HG03558 (cell line): ENCODE measurements at regions not wholly inside any gene's neighbourhood (a gene's known extent, or its start where the extent isn't known, plus 50 kb on each side); places are given as distances from the start of the nearest gene placed in this dataset.

Source experiments
- ATAC-seq: cut with Tn5 transposase; IDR thresholded peaks from one replicate; pipeline ENCODE4 v1.9.1; 2021; ENCODE audit warnings: moderate number of reproducible peaks; ENCODE audit not compliant: unreplicated experiment; ENCODE audit errors: extremely low read depth

- no peak for ATAC-seq
Observed at GRCh38 chr14:99093532-99094517, 178.2 kb downstream of the BCL11B start.

GRCh38 chr14:99094901-99095300 is 177.1 kb downstream of the BCL11B start:
- ATAC-seq = no peak

GRCh38 chr14:99095369-99095768 is 176.6 kb downstream of the BCL11B start:
- ATAC-seq = no peak

GRCh38 chr14:99098199-99098598 is 173.8 kb downstream of the BCL11B start:
- ATAC-seq = no peak

GRCh38 chr14:99099051-99099787 is 172.8 kb downstream of the BCL11B start:
- ATAC-seq = no peak

- no peak for ATAC-seq
Observed at GRCh38 chr14:99100497-99101270, 171.3 kb downstream of the BCL11B start.

GRCh38 chr14:99101855-99102461 is 170.0 kb downstream of the BCL11B start:
- no peak for ATAC-seq

GRCh38 chr14:99116741-99117295 is 155.2 kb downstream of the BCL11B start:
- ATAC-seq = no peak

GRCh38 chr14:99117671-99118045 is 154.3 kb downstream of the BCL11B start:
- ATAC-seq = no peak

- ATAC-seq = no peak
Observed at GRCh38 chr14:99118046-99118721, 153.8 kb downstream of the BCL11B start.

GRCh38 chr14:99118946-99119345 is 153.1 kb downstream of the BCL11B start:
- no peak for ATAC-seq
